GM18498 (cell line): ENCODE measurements at regions not wholly inside any gene's neighbourhood (a gene's known extent, or its start where the extent isn't known, plus 50 kb on each side); places are given as distances from the start of the nearest gene placed in this dataset.

Source experiments
- ATAC-seq: cut with Tn5 transposase; IDR thresholded peaks from one replicate; pipeline ENCODE4 v1.9.1; 2021; ENCODE audit warnings: mild to moderate bottlenecking, moderate library complexity; ENCODE audit not compliant: unreplicated experiment

DNA sequence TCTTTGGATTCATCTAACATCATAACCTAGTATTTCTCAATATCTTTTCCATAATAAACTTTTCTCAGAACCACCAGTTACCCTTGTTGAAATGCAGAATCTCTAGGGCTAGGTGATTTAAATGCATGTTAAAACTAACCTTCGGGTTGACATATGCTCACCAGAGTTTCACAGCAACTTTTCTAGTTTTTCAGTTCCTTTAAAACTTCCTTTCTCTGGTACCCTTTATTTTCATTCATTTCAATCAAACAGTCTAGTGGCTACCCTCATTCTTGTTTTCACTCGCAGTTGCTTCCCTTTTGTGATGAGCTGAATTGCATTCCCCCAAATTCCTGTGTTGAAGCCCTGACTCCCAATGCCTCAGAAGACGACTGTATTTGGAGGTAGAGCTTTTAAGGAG, 712.8 kb upstream of the CHRM3 start:
- ATAC-seq, result no peak

GRCh38 chr1:238672806-238673205, 713.6 kb upstream of the CHRM3 start:
- no peak for ATAC-seq

DNA sequence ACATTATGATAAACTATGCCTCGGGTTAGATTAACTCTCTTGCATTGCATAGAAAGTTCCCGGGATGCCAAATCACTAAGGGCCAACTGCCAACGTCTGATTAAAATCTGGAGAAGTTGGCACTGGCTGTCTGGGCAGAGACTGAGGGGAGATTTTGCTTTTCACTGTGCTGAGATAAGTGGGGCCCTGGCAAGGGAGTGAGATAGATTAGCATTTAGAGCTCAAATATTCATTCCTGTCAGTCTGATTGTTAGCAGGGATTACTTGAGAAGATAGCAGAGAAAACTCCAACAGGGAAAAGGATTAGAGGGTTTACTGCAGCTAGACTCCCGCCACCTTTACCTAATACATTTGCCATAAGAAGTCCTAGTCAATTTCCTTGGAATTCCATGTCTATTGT, 714.1 kb upstream of the CHRM3 start:
- no peak for ATAC-seq

GRCh38 chr1:238664139-238664538, 722.2 kb upstream of the CHRM3 start:
- no peak for ATAC-seq

DNA sequence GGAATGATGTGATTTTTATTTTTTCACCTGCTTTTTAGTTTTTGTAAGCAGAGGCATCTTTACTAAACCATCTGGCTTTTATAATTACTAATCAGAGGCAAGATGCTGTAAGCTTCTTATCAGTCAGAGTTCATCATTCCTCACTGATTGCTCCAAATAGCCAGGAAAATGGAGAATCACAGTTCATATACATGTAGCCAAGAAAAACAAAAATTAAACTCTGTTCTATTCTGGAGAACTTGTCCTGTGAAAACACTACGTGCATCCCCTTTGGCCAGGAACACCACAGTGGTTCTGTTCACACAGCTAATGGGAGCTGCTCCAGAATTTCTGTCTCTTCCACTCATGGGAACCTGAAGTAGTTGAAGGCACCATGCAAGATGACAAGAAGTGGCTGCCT, 725.5 kb upstream of the CHRM3 start:
- ATAC-seq, result no peak

- ATAC-seq, result no peak
Measured at GRCh38 chr1:238658763-238659162, 727.6 kb upstream of the CHRM3 start.

DNA sequence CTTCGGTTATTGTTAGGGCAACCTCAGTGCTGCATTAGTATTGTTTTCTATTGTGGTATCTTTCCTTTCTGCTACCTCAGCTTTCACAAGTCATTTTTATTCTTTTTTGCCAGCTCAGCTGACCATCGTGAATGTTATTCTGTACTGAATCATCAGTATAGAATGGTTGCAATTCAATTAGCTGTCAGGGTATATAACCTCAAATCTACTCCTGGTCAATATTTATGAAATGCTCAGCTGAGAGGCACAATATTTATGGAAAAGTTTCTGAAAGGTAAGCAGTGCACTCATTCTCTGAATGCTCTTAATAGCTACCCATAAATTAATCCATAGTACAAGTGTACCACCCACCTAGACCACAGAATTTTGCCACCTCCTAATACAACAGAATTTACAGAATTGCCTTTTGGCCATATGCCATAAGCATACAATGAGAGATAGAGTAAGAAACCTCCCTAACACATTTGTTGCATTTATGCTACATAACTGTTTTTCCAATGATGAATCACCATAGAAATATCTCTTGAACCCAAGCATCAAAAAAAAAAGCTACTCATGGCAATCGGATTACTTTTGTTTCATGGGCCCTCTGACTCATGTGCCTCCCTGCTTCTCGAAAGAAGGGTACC, 732.6 kb upstream of the CHRM3 start:
- no peak for ATAC-seq

DNA sequence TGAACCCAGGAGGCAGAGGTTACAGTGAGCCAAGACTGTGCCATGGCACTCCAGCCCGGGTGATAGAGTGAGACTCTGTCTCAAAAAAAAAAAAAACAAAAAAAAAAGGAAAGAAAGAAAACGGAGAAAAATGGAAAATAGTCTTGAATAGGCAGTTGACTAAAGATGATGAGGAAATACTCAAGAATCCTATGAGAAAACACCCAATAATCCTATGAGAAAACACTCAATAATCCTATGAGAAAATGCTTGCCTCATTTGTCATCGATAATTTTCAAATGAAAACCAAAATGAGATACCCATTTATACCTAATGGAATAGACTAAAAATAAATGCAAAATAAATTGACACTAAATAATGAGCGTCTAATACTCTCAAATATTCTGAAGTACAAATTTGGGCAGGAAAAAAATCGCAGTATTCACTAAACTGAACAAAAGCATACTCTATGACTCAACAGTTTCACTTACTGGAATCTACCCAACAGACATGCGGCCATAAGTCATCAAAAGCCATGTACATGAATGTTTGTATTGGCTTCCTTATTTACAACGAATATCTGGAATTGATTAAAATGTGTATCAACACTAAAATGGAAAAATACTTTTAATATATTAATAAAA, 733.9 kb upstream of the CHRM3 start:
- no peak for ATAC-seq

GRCh38 chr1:238649200-238649599, 737.2 kb upstream of the CHRM3 start:
- ATAC-seq, result no peak

DNA sequence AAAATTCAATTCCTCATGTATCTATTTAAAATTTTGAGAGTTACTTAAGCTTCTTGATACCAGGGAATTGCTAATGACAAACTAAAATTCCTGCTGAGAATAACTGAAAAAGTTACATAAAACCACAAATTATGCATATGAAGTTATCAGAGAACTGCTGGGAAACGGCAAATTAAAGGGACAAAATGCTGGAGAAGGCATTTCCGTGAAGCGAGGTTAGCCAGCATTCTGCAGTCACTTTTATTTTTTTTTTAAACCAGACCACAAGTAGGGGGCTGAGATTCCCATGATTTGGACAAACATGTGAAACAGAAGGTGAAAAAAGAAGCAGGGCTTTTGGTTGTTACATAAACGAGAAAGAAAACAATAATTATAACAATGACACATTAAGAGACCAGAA, 737.6 kb upstream of the CHRM3 start:
- ATAC-seq, result no peak

DNA sequence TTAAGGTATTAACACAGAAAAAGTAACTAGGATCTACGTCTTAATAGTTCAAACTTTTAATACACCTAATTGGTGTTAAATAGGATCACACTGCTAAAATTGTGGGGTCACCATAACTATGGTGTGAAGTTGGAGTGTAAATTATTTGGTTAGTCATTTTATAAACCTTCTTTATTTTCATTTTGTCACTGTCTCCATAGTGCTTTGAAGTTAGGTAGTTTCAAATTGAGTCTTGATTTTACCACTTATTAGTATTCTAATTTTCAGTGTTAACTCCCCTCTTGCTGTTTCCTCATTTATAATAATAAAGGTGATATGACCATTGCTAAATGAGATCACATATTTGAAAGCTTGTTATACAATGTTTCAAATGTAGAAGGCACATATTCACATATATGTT, 738.1 kb upstream of the CHRM3 start:
- ATAC-seq, result no peak

- no peak for ATAC-seq
Measured at GRCh38 chr1:238647877-238648276, 738.5 kb upstream of the CHRM3 start.

- ATAC-seq, result no peak
Measured at GRCh38 chr1:238642231-238642630, 744.1 kb upstream of the CHRM3 start.

- ATAC-seq, result no peak
Measured at GRCh38 chr1:238639861-238640260, 746.5 kb upstream of the CHRM3 start.

GRCh38 chr1:238628110-238628509, 737.4 kb upstream of the ZP4 start:
- ATAC-seq, result no peak

DNA sequence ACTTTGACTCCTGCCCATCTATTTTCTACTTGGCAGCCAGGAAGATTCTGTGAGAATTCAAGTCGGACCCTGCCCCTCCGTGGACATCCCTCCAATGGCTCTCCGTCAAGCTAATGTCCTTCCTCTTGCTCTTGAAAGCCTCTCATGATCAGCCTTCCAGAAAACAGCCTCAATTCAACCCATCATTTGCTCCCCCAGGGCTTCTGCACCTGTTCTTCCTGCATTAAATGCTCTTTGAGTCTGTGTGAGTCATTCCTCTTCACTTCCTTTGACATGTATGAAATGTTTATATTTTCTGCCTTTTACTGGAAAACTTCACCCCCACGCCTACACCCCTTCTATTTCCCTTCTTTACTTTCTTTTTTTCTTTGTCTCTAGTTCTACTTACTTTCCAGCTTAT, 734.1 kb upstream of the ZP4 start:
- no peak for ATAC-seq

DNA sequence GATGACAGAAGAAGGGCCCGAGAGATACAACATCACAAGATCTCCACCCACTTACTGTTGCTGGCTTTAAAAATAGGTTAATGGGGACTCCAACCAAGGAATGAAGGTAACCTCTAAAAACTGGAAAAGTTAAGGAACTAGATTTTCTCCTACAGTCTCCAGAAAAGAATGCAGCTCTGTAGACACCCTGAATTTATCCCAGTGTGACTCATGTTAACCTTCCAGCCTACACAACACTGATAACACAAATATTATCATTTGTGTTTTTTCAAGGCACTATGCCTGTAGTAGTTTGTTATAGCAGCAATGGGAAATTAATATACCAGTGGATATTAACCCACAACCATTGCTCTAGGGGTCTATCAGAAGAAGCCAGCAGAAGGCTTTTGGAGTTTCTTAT, 730.7 kb upstream of the ZP4 start:
- no peak for ATAC-seq

- no peak for ATAC-seq
Measured at GRCh38 chr1:238619652-238620051, 728.9 kb upstream of the ZP4 start.

- no peak for ATAC-seq
Measured at GRCh38 chr1:238611406-238611805, 720.7 kb upstream of the ZP4 start.

- ATAC-seq, result no peak
Measured at GRCh38 chr1:238608144-238608543, 717.4 kb upstream of the ZP4 start.

GRCh38 chr1:238606896-238607295, 716.2 kb upstream of the ZP4 start:
- ATAC-seq, result no peak

- no peak for ATAC-seq
Measured at GRCh38 chr1:238606457-238606856, 715.7 kb upstream of the ZP4 start.

DNA sequence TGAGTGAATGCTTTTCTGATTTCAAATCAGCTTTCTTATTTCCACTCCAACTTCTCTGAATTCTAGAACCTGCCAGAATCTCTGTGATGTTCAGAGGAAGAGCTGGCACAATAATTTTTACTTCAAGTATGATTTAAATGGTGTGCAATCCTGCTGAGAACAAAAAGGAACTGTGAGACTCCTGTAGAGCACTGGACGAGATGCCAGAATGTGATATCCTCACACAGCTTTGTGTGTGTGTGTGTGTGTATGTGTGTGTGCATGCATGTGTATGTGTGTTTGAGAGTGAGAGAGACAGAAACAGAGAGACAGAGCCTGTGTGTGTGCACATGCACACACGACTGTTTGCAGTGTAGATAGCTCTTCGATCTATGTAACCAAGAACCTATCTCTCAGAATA, 713.6 kb upstream of the ZP4 start:
- no peak for ATAC-seq
